Activated T-cell treated with anti-CD3 and anti-CD28 coated beads, Interleukin-2, amount 50 U/mL, for 72 hours (primary cell): ENCODE measurements at regions not wholly inside any gene's neighbourhood (a gene's known extent, or its start where the extent isn't known, plus 50 kb on each side); places are given as distances from the start of the nearest gene placed in this dataset.
A peak's percentile ranks its signal among the peaks of the same experiment; 100 is the strongest.

Experiments
- ATAC-seq, 2 donors: fragments of 150-1000 bp; cut with Tn5 transposase; replicated peaks in 1 of 2; 2 replicates each; pipeline ENCODE4 v1.10.0; 2021; ENCODE audit warnings: moderate library complexity in 2 of 2, mild to moderate bottlenecking in 1 of 2
- DNase-seq, 2 donors: peaks; one replicate each; pipeline ENCODE4 v3.0.0; 2021 to 2022; ENCODE audit warnings: mixed read lengths in 1 of 2
- H3K27ac Mint-ChIP-seq: one replicate; pipeline ENCODE4 v1.8.0; 2022; ENCODE audit warnings: mild to moderate bottlenecking, moderate library complexity, mixed read lengths
- H3K27me3 Mint-ChIP-seq: one replicate; pipeline ENCODE4 v1.8.0; 2022; ENCODE audit warnings: low read depth, mixed read lengths
- H3K36me3 Mint-ChIP-seq, 2 donors: one replicate each; pipeline ENCODE4 v1.8.0; 2022; ENCODE audit warnings: mixed read lengths in 2 of 2, mild to moderate bottlenecking in 1 of 2; ENCODE audit not compliant: insufficient read depth in 2 of 2
- H3K4me1 Mint-ChIP-seq: one replicate; pipeline ENCODE4 v1.8.0; 2022; ENCODE audit warnings: low read depth, mixed read lengths
- H3K4me3 Mint-ChIP-seq, 2 donors: one replicate each; pipeline ENCODE4 v1.8.0; 2022; ENCODE audit warnings: mild to moderate bottlenecking in 2 of 2, mixed read lengths in 2 of 2, moderate library complexity in 2 of 2
- H3K9me3 Mint-ChIP-seq, 2 donors: one replicate each; pipeline ENCODE4 v1.8.0; 2022; ENCODE audit warnings: mixed read lengths in 2 of 2

- Mint-ChIP-seq H3K27ac (no peak overlapping the region), H3K4me1 (peaks cover 38% of the 10 kb centered on the region)
Measured at GRCh38 chr16:85971902-85972638, 73.1 kb downstream of the IRF8 start.

GRCh38 chr16:85974428-85975375, 75.7 kb downstream of the IRF8 start:
- peaks cover 0 to 3% of the 10 kb centered on the region in 2 donors for H3K9me3 Mint-ChIP-seq
- H3K27ac Mint-ChIP-seq: no peak overlapping the region
- peaks cover 26% of the 10 kb centered on the region for H3K4me1 Mint-ChIP-seq
- no peak for ATAC-seq
- H3K27me3 Mint-ChIP-seq: peaks cover 28% of the 10 kb centered on the region
- no peak for DNase-seq
- H3K36me3 Mint-ChIP-seq: peaks cover 3 to 5% of the 10 kb centered on the region in 2 donors
- no peak overlapping the region for H3K4me3 Mint-ChIP-seq

More at GRCh38 chr16:85971902-85972638, 73.1 kb downstream of the IRF8 start:
- DNase-seq (no peak), ATAC-seq (no peak)
- Mint-ChIP-seq H3K9me3 (peaks cover 0 to 3% of the 10 kb centered on the region in 2 donors), H3K27me3 (peaks cover 30% of the 10 kb centered on the region), H3K4me3 (no peak overlapping the region), H3K36me3 (peaks cover 3 to 5% of the 10 kb centered on the region in 2 donors)

- H3K4me3 Mint-ChIP-seq: no peak overlapping the region
- no peak for DNase-seq
- peaks cover 3 to 5% of the 10 kb centered on the region in 2 donors for H3K36me3 Mint-ChIP-seq
- peaks cover 0 to 3% of the 10 kb centered on the region in 2 donors for H3K9me3 Mint-ChIP-seq
- H3K27me3 Mint-ChIP-seq: peaks cover 22% of the 10 kb centered on the region
- ATAC-seq: no peak
- H3K27ac Mint-ChIP-seq: no peak overlapping the region
- peaks cover 23% of the 10 kb centered on the region for H3K4me1 Mint-ChIP-seq
Measured at GRCh38 chr16:85975451-85975981, 76.6 kb downstream of the IRF8 start.

GRCh38 chr16:85978291-85978775, 79.4 kb downstream of the IRF8 start:
- Mint-ChIP-seq H3K27me3 (peaks cover 29% of the 10 kb centered on the region), H3K36me3 (peaks cover 3 to 5% of the 10 kb centered on the region in 2 donors), H3K9me3 (peaks cover 0 to 3% of the 10 kb centered on the region in 2 donors), H3K4me3 (no peak overlapping the region), H3K4me1 (peaks cover 25% of the 10 kb centered on the region), H3K27ac (no peak overlapping the region)
- no peak for ATAC-seq
- no peak for DNase-seq

GRCh38 chr16:85978976-85979375, 80.0 kb downstream of the IRF8 start:
- H3K27ac Mint-ChIP-seq: no peak overlapping the region
- no peak for DNase-seq
- peaks cover 25% of the 10 kb centered on the region for H3K4me1 Mint-ChIP-seq
- no peak overlapping the region for H3K4me3 Mint-ChIP-seq
- H3K36me3 Mint-ChIP-seq: peaks cover 2 to 4% of the 10 kb centered on the region in 2 donors
- H3K9me3 Mint-ChIP-seq: peaks cover 0 to 2% of the 10 kb centered on the region in 2 donors
- peaks cover 29% of the 10 kb centered on the region for H3K27me3 Mint-ChIP-seq
- ATAC-seq: no peak

GRCh38 chr16:85979605-85980004, 80.6 kb downstream of the IRF8 start:
- Mint-ChIP-seq H3K4me1 (peaks cover 29% of the 10 kb centered on the region), H3K9me3 (no peaks in the 10 kb centered on the region), H3K27me3 (peaks cover 32% of the 10 kb centered on the region), H3K36me3 (peaks cover 0 to 2% of the 10 kb centered on the region in 2 donors), H3K4me3 (peak overlapping the region in 1 of 2 donors; percentile 16), H3K27ac (no peak overlapping the region)
- ATAC-seq (peak; percentile 29 to 41), DNase-seq (no peak)

GRCh38 chr16:85980686-85981085, 81.7 kb downstream of the IRF8 start:
- H3K4me1 Mint-ChIP-seq: peaks cover 40% of the 10 kb centered on the region
- H3K27me3 Mint-ChIP-seq: peaks cover 33% of the 10 kb centered on the region
- no peak overlapping the region for H3K27ac Mint-ChIP-seq
- no peaks in the 10 kb centered on the region for H3K9me3 Mint-ChIP-seq
- H3K36me3 Mint-ChIP-seq: peaks cover 0 to 1% of the 10 kb centered on the region in 2 donors
- no peak overlapping the region for H3K4me3 Mint-ChIP-seq
- ATAC-seq (no peak), DNase-seq (no peak)

- Mint-ChIP-seq H3K27ac (no peak overlapping the region), H3K27me3 (peaks cover 31% of the 10 kb centered on the region)
Measured at GRCh38 chr16:85981826-85982562, 83.0 kb downstream of the IRF8 start.

GRCh38 chr16:85982563-85982939, 83.6 kb downstream of the IRF8 start:
- no peaks in the 10 kb centered on the region for H3K9me3 Mint-ChIP-seq
- peaks cover 30% of the 10 kb centered on the region for H3K27me3 Mint-ChIP-seq
- no peaks in the 10 kb centered on the region for H3K36me3 Mint-ChIP-seq
- H3K4me3 Mint-ChIP-seq: no peak overlapping the region
- H3K27ac Mint-ChIP-seq: no peak overlapping the region
- DNase-seq (no peak), ATAC-seq (no peak)
- peaks cover 58% of the 10 kb centered on the region for H3K4me1 Mint-ChIP-seq

More at GRCh38 chr16:85981826-85982562, 83.0 kb downstream of the IRF8 start:
- H3K9me3 Mint-ChIP-seq: no peaks in the 10 kb centered on the region
- ATAC-seq (no peak), DNase-seq (no peak)
- H3K4me1 Mint-ChIP-seq: peaks cover 53% of the 10 kb centered on the region
- no peaks in the 10 kb centered on the region for H3K36me3 Mint-ChIP-seq
- no peak overlapping the region for H3K4me3 Mint-ChIP-seq

GRCh38 chr16:85983064-85983463, 84.1 kb downstream of the IRF8 start:
- no peak overlapping the region for H3K4me3 Mint-ChIP-seq

GRCh38 chr16:85983606-85984230, 84.8 kb downstream of the IRF8 start:
- Mint-ChIP-seq H3K4me1 (peaks cover 65% of the 10 kb centered on the region), H3K27ac (no peak overlapping the region), H3K36me3 (no peaks in the 10 kb centered on the region), H3K4me3 (no peak overlapping the region), H3K27me3 (peaks cover 21% of the 10 kb centered on the region), H3K9me3 (no peaks in the 10 kb centered on the region)
- no peak for DNase-seq
- no peak for ATAC-seq

More at GRCh38 chr16:85983064-85983463, 84.1 kb downstream of the IRF8 start:
- Mint-ChIP-seq H3K27me3 (peaks cover 25% of the 10 kb centered on the region), H3K27ac (no peak overlapping the region), H3K36me3 (no peaks in the 10 kb centered on the region), H3K4me1 (peaks cover 63% of the 10 kb centered on the region), H3K9me3 (no peaks in the 10 kb centered on the region)
- ATAC-seq (no peak), DNase-seq (no peak)
